ENCODE measurements at regions not wholly inside any gene's neighbourhood (a gene's known extent, or its start where the extent isn't known, plus 50 kb on each side); places are given as distances from the start of the nearest gene placed in this dataset.

DNA sequence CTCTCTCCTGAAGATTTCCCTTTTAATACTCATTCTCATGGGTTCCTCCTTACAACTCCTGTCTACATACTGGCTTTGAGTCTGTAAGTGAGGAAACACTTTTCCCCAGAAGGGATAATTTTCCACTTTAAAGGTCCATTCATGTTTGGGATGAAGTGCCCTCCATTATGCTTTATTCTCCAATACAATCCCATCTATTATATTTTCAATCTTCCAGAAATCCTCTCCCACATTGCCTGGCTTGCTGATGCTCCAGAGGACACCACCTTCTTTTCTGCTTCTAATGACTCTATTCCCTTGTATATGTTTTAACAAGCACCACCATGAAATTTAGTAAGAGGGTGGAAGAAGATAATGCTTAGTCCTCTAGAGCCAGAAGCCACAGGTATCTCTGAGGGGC, 92.7 kb upstream of the NBEA start:
- no peak overlapping the region for H3K4me3 ChIP-seq (ENCODE audit: low read depth in 1 of 2, low read length in 2 of 2)
- no peak overlapping the region for H3K27ac ChIP-seq (ENCODE audit: low read length)
- no peaks in the 10 kb centered on the region for H3K9me3 ChIP-seq (ENCODE audit: control insufficient read depth in 1 of 2, low read length in 2 of 2)
- no peaks in the 10 kb centered on the region for H3K4me1 ChIP-seq (ENCODE audit: control insufficient read depth in 1 of 2, insufficient read depth in 2 of 2, low read length in 2 of 2)
- H3K27me3 ChIP-seq (ENCODE audit: low read depth, low read length) = no peaks in the 10 kb centered on the region
- no peaks in the 10 kb centered on the region for H3K36me3 ChIP-seq (ENCODE audit: control insufficient read depth in 1 of 2, insufficient read depth in 2 of 2, low read length in 2 of 2)

DNA sequence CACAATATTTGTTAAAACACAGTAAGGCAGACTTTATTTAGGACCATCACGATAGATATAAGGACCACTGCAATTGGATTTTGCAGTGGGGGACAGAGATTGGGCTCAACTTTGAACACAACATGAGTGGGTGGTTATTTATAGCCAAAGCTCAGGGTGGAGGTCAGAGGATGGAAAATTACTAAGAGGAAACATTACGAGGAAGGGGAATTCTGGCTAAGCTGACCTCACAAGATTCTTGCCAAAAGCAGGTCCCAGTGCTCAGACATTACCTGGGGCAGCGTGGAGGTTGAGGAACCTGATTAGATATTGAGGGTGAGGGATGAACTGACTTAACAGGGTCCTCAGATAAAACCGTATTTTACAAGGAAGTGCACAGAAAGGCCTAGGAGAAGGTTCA, 88.9 kb upstream of the NBEA start:
- Histone ChIP-seq H3K36me3 (ENCODE audit: control insufficient read depth in 1 of 2, insufficient read depth in 2 of 2, low read length in 2 of 2) (no peaks in the 10 kb centered on the region), H3K4me3 (ENCODE audit: low read depth in 1 of 2, low read length in 2 of 2) (no peak overlapping the region), H3K27me3 (ENCODE audit: low read depth, low read length) (no peaks in the 10 kb centered on the region), H3K9me3 (ENCODE audit: control insufficient read depth in 1 of 2, low read length in 2 of 2) (no peaks in the 10 kb centered on the region), H3K27ac (ENCODE audit: low read length) (no peak overlapping the region), H3K4me1 (ENCODE audit: control insufficient read depth in 1 of 2, insufficient read depth in 2 of 2, low read length in 2 of 2) (peaks cover 0 to 10% of the 10 kb centered on the region in 2 donors)

DNA sequence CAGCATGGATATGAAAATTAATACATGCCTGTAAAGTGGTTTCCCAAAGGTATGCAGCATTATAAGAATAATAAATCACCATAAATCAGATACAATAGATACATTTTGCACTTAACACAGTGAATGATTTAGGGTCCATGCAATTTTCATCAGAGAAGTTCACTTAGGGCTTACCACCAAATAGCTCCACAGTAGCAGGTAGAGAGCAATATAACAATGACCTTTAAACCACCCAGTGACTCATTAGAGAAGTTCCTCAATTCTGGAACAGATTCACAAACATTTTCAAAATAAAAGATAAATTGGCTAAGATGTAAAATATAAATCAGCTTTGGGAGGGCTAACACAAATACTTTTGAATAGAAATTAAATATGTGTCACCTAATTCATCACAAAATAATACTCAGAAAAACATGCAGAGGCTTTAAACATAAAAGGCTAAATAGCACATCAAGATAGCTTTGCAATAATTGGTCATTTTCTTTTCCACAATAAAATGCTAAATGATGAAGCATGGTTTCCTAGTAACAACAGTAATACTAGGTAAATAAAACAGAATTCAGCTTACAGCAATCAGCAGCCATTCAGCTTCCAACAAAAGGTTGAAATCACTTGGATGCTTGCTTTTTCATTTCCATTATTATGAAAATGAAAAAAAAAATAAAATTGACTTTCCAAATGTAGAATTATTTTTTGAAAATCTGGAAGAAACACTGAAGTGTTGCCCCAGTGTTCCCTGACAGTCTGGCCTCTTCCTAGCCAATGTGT, 84.3 kb upstream of the NBEA start:
- Histone ChIP-seq H3K4me3 (ENCODE audit: low read depth in 1 of 2, low read length in 2 of 2) (no peak overlapping the region), H3K9me3 (ENCODE audit: control insufficient read depth in 1 of 2, low read length in 2 of 2) (no peaks in the 10 kb centered on the region), H3K27me3 (ENCODE audit: low read depth, low read length) (no peaks in the 10 kb centered on the region), H3K36me3 (ENCODE audit: control insufficient read depth in 1 of 2, insufficient read depth in 2 of 2, low read length in 2 of 2) (no peaks in the 10 kb centered on the region), H3K27ac (ENCODE audit: low read length) (no peak overlapping the region), H3K4me1 (ENCODE audit: control insufficient read depth in 1 of 2, insufficient read depth in 2 of 2, low read length in 2 of 2) (peaks cover 0 to 10% of the 10 kb centered on the region in 2 donors)

DNA sequence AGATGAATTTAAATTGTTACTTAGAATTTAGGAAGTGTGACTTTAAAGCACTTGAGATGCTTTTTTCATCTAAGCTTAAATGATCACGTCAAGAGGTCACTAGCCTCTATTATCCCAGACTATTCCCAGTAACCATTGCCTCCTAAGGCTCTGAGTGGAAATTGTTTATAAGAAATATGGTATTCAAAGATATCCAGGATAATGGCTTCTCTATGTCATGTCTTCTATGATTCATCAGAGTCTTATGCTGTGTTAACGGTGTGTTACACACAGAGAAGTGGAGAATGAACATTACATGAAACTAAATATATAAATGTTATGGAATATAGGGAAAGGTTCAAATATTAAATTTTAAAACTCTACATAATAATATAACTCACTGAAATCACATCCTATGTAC, 79.8 kb upstream of the NBEA start:
- Histone ChIP-seq H3K9me3 (ENCODE audit: control insufficient read depth in 1 of 2, low read length in 2 of 2) (no peaks in the 10 kb centered on the region), H3K27me3 (ENCODE audit: low read depth, low read length) (no peaks in the 10 kb centered on the region), H3K27ac (ENCODE audit: low read length) (no peak overlapping the region), H3K4me1 (ENCODE audit: control insufficient read depth in 1 of 2, insufficient read depth in 2 of 2, low read length in 2 of 2) (peaks cover 3 to 6% of the 10 kb centered on the region in 2 donors), H3K36me3 (ENCODE audit: control insufficient read depth in 1 of 2, insufficient read depth in 2 of 2, low read length in 2 of 2) (no peaks in the 10 kb centered on the region), H3K4me3 (ENCODE audit: low read depth in 1 of 2, low read length in 2 of 2) (no peak overlapping the region)

DNA sequence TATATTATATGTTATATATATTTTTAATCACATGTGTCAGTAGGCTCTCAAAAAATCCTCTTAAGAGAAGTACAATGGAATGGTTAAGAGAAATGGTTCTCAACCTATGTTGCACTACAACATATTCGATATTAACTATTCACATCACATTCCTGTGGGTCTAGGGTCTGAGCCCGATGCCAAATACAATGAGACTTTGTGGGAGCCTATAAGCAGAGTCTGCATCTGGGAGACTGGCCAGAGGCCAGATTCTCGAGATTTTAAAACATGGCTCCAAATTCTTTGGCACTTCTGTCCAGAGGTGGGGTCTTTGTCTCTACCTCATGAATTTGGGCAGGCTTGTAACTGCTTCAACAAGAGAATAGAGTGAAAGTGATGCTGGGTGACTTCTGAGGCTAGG, 79.4 kb upstream of the NBEA start:
- Histone ChIP-seq H3K4me1 (ENCODE audit: control insufficient read depth in 1 of 2, insufficient read depth in 2 of 2, low read length in 2 of 2) (peaks cover 2 to 3% of the 10 kb centered on the region in 2 donors), H3K27me3 (ENCODE audit: low read depth, low read length) (no peaks in the 10 kb centered on the region), H3K4me3 (ENCODE audit: low read depth in 1 of 2, low read length in 2 of 2) (no peak overlapping the region), H3K9me3 (ENCODE audit: control insufficient read depth in 1 of 2, low read length in 2 of 2) (no peaks in the 10 kb centered on the region), H3K27ac (ENCODE audit: low read length) (no peak overlapping the region), H3K36me3 (ENCODE audit: control insufficient read depth in 1 of 2, insufficient read depth in 2 of 2, low read length in 2 of 2) (no peaks in the 10 kb centered on the region)

GRCh38 chr13:34863360-34864135, 78.5 kb upstream of the NBEA start:
- no peaks in the 10 kb centered on the region for H3K36me3 ChIP-seq (ENCODE audit: control insufficient read depth in 1 of 2, insufficient read depth in 2 of 2, low read length in 2 of 2)
- H3K9me3 ChIP-seq (ENCODE audit: control insufficient read depth in 1 of 2, low read length in 2 of 2) = no peaks in the 10 kb centered on the region
- H3K27me3 ChIP-seq (ENCODE audit: low read depth, low read length) = no peaks in the 10 kb centered on the region
- H3K4me1 ChIP-seq (ENCODE audit: control insufficient read depth in 1 of 2, insufficient read depth in 2 of 2, low read length in 2 of 2) = peaks cover 0 to 3% of the 10 kb centered on the region in 2 donors
- H3K4me3 ChIP-seq (ENCODE audit: low read depth in 1 of 2, low read length in 2 of 2) = no peak overlapping the region
- H3K27ac ChIP-seq (ENCODE audit: low read length) = no peak overlapping the region

DNA sequence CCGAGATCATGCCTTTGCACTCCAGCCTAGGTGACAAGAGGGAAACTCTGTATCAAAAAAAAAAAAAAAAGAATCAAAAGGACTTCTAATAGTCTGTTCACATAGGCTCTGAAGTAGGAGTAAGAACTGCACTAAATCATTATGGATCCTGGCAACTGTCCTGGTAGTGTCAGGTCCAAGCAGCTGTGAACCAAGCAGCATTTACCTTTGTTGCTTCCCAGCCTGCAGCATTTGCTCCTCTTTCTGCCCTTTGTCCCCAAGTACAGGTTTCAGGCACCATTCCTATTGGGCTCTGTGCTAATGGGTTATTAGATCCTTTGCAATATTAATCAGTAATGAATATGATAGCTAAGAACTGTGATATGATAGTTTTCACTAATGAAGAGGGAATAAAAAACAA, 77.4 kb upstream of the NBEA start:
- Histone ChIP-seq H3K27ac (ENCODE audit: low read length) (no peak overlapping the region), H3K36me3 (ENCODE audit: control insufficient read depth in 1 of 2, insufficient read depth in 2 of 2, low read length in 2 of 2) (no peaks in the 10 kb centered on the region), H3K4me3 (ENCODE audit: low read depth in 1 of 2, low read length in 2 of 2) (no peak overlapping the region), H3K27me3 (ENCODE audit: low read depth, low read length) (no peaks in the 10 kb centered on the region), H3K9me3 (ENCODE audit: control insufficient read depth in 1 of 2, low read length in 2 of 2) (no peaks in the 10 kb centered on the region), H3K4me1 (ENCODE audit: control insufficient read depth in 1 of 2, insufficient read depth in 2 of 2, low read length in 2 of 2) (peaks cover 0 to 3% of the 10 kb centered on the region in 2 donors)

- no peaks in the 10 kb centered on the region for H3K27me3 ChIP-seq (ENCODE audit: low read depth, low read length)
- H3K4me1 ChIP-seq (ENCODE audit: control insufficient read depth in 1 of 2, insufficient read depth in 2 of 2, low read length in 2 of 2) = peaks cover 0 to 3% of the 10 kb centered on the region in 2 donors
- no peaks in the 10 kb centered on the region for H3K36me3 ChIP-seq (ENCODE audit: control insufficient read depth in 1 of 2, insufficient read depth in 2 of 2, low read length in 2 of 2)
- no peak overlapping the region for H3K4me3 ChIP-seq (ENCODE audit: low read depth in 1 of 2, low read length in 2 of 2)
- H3K9me3 ChIP-seq (ENCODE audit: control insufficient read depth in 1 of 2, low read length in 2 of 2) = no peaks in the 10 kb centered on the region
- H3K27ac ChIP-seq (ENCODE audit: low read length) = no peak overlapping the region
Measured at GRCh38 chr13:34867590-34867989, 74.5 kb upstream of the NBEA start.

- peaks cover 0 to 3% of the 10 kb centered on the region in 2 donors for H3K4me1 ChIP-seq (ENCODE audit: control insufficient read depth in 1 of 2, insufficient read depth in 2 of 2, low read length in 2 of 2)
- H3K4me3 ChIP-seq (ENCODE audit: low read depth in 1 of 2, low read length in 2 of 2) = no peak overlapping the region
- no peaks in the 10 kb centered on the region for H3K9me3 ChIP-seq (ENCODE audit: control insufficient read depth in 1 of 2, low read length in 2 of 2)
- no peak overlapping the region for H3K27ac ChIP-seq (ENCODE audit: low read length)
- no peaks in the 10 kb centered on the region for H3K27me3 ChIP-seq (ENCODE audit: low read depth, low read length)
- H3K36me3 ChIP-seq (ENCODE audit: control insufficient read depth in 1 of 2, insufficient read depth in 2 of 2, low read length in 2 of 2) = no peaks in the 10 kb centered on the region
Measured at GRCh38 chr13:34868733-34869132, 73.3 kb upstream of the NBEA start.

- Histone ChIP-seq H3K36me3 (ENCODE audit: control insufficient read depth in 1 of 2, insufficient read depth in 2 of 2, low read length in 2 of 2) (no peaks in the 10 kb centered on the region), H3K27me3 (ENCODE audit: low read depth, low read length) (no peaks in the 10 kb centered on the region), H3K4me1 (ENCODE audit: control insufficient read depth in 1 of 2, insufficient read depth in 2 of 2, low read length in 2 of 2) (peaks cover 0 to 2% of the 10 kb centered on the region in 2 donors), H3K4me3 (ENCODE audit: low read depth in 1 of 2, low read length in 2 of 2) (no peak overlapping the region), H3K9me3 (ENCODE audit: control insufficient read depth in 1 of 2, low read length in 2 of 2) (no peaks in the 10 kb centered on the region), H3K27ac (ENCODE audit: low read length) (no peak overlapping the region)
Measured at GRCh38 chr13:34869696-34870095, 72.4 kb upstream of the NBEA start.

DNA sequence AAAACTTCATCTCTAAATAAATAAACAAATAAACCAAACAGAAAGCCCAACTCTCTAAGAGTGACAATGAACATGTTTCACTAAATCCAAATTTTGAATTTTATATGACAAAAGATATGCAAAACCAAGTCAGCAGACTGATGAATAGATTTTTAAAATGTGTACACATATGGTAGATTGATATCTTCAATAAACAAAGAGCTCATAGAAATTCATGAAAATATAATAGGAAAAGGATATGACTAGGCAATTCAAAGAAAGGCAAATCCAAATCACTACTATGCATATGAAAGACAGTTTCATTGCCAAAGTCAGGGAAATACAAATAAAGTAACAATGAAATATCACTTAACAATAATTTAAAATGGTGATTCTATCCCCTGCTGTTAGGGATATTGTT, 63.7 kb upstream of the NBEA start:
- no peaks in the 10 kb centered on the region for H3K27me3 ChIP-seq (ENCODE audit: low read depth, low read length)
- no peaks in the 10 kb centered on the region for H3K36me3 ChIP-seq (ENCODE audit: control insufficient read depth in 1 of 2, insufficient read depth in 2 of 2, low read length in 2 of 2)
- H3K4me1 ChIP-seq (ENCODE audit: control insufficient read depth in 1 of 2, insufficient read depth in 2 of 2, low read length in 2 of 2) = no peaks in the 10 kb centered on the region
- no peak overlapping the region for H3K27ac ChIP-seq (ENCODE audit: low read length)
- no peak overlapping the region for H3K4me3 ChIP-seq (ENCODE audit: low read depth in 1 of 2, low read length in 2 of 2)
- H3K9me3 ChIP-seq (ENCODE audit: control insufficient read depth in 1 of 2, low read length in 2 of 2) = no peaks in the 10 kb centered on the region
